NCI-H146 treated with DMSO at 0.1 percent for 48 hours (cell line): ENCODE measurements at regions not wholly inside any gene's neighbourhood (a gene's known extent, or its start where the extent isn't known, plus 50 kb on each side); places are given as distances from the start of the nearest gene placed in this dataset.
"Not testable (repeated sequence)": the region's sequence is repeated elsewhere in the genome, so short reads cannot be mapped to it uniquely, and the experiment has no call there.

Experiments used
- DNase-seq: peaks from one replicate; lab custom pipeline; 2025; ENCODE audit not compliant: unreplicated experiment; lab: John Stamatoyannopoulos, UW

GRCh38 chr18:49694402-49694801 is 118.9 kb downstream of the ACAA2 start:
- DNase-seq = no peak

- DNase-seq = no peak
Measured at GRCh38 chr18:49693717-49694005, 119.7 kb downstream of the ACAA2 start.

- DNase-seq = no peak
Measured at GRCh38 chr18:49692906-49693716, 120.2 kb downstream of the ACAA2 start.

- no peak for DNase-seq
Measured at GRCh38 chr18:49691177-49691608, 122.1 kb downstream of the ACAA2 start.

GRCh38 chr18:49690312-49690711 is 123.0 kb downstream of the ACAA2 start:
- no peak for DNase-seq

- DNase-seq = no peak
Measured at GRCh38 chr18:49685231-49685942, 123.5 kb downstream of the LIPG start.

- DNase-seq = not testable (repeated sequence)
Measured at GRCh38 chr18:49682803-49683190, 120.9 kb downstream of the LIPG start.

GRCh38 chr18:49682173-49682802 is 120.4 kb downstream of the LIPG start:
- DNase-seq = no peak

GRCh38 chr18:49681387-49681786 is 119.5 kb downstream of the LIPG start:
- peak; percentile 99 for DNase-seq

- DNase-seq = no peak
Measured at GRCh38 chr18:49678440-49678839, 116.6 kb downstream of the LIPG start.

GRCh38 chr18:49677762-49678413 is 116.0 kb downstream of the LIPG start:
- DNase-seq = no peak

- DNase-seq = no peak
Measured at GRCh38 chr18:49677081-49677480, 115.2 kb downstream of the LIPG start.

GRCh38 chr18:49673281-49673680 is 111.4 kb downstream of the LIPG start:
- DNase-seq = no peak

GRCh38 chr18:49672853-49673252 is 111.0 kb downstream of the LIPG start:
- no peak for DNase-seq

GRCh38 chr18:49669403-49669802 is 107.5 kb downstream of the LIPG start:
- DNase-seq = peak; percentile 59

GRCh38 chr18:49668574-49669275 is 106.9 kb downstream of the LIPG start:
- peak; percentile 95 for DNase-seq

GRCh38 chr18:49667462-49667861 is 105.6 kb downstream of the LIPG start:
- no peak for DNase-seq

- DNase-seq = no peak
Measured at GRCh38 chr18:49666045-49666775, 104.4 kb downstream of the LIPG start.

- peak; percentile 90 for DNase-seq
Measured at GRCh38 chr18:49663899-49664890, 102.3 kb downstream of the LIPG start.
